Stimulated activated naive CD8-positive, alpha-beta T cell treated with anti-CD3 and anti-CD28 coated beads, Interleukin-15, Interleukin-2, amounts not matched to agents 100 ng/mL and 50 ng/mL, for 24 hours (primary cell): ENCODE measurements at regions not wholly inside any gene's neighbourhood (a gene's known extent, or its start where the extent isn't known, plus 50 kb on each side); places are given as distances from the start of the nearest gene placed in this dataset.

Source experiments
- H3K27ac Mint-ChIP-seq: one replicate; pipeline ENCODE4 v1.8.0; 2021; ENCODE audit warnings: mild to moderate bottlenecking, mixed read lengths
- H3K27me3 Mint-ChIP-seq: one replicate; pipeline ENCODE4 v1.8.0; 2021; ENCODE audit warnings: mixed read lengths
- H3K36me3 Mint-ChIP-seq: one replicate; pipeline ENCODE4 v1.8.0; 2021; ENCODE audit warnings: low read depth, mixed read lengths
- H3K4me1 Mint-ChIP-seq: one replicate; pipeline ENCODE4 v1.8.0; 2021; ENCODE audit warnings: low read depth, mixed read lengths
- H3K4me3 Mint-ChIP-seq: one replicate; pipeline ENCODE4 v1.8.0; 2021; ENCODE audit warnings: mild to moderate bottlenecking, mixed read lengths
- H3K9me3 Mint-ChIP-seq: one replicate; pipeline ENCODE4 v1.8.0; 2021; ENCODE audit warnings: mixed read lengths

- no peak overlapping the region for H3K4me3 Mint-ChIP-seq
- no peaks in the 10 kb centered on the region for H3K36me3 Mint-ChIP-seq
- no peaks in the 10 kb centered on the region for H3K27me3 Mint-ChIP-seq
- H3K4me1 Mint-ChIP-seq = no peaks in the 10 kb centered on the region
- no peak overlapping the region for H3K27ac Mint-ChIP-seq
- peaks cover 6% of the 10 kb centered on the region for H3K9me3 Mint-ChIP-seq
Observed at GRCh38 chr14:42429401-42429800, 822.7 kb downstream of the LRFN5 start.

DNA sequence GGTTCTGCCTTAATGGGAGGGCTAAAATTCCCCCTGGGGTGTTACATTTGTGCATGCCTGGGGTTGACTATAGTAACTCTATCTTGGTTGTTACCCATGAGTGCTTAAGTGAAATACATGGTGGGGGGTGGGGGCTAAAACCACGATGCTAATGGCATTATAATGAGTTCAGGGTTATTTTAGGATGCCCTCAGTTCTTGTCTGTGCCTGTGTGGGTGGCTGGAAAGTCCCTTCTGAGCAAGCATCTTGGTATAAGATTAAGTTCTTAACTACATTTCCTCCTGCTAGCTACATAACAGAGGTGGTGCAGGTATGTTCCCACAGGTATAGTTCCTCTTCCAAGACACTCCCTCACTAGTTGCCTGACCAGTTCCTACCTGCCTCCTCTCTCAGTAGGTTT, 822.3 kb downstream of the LRFN5 start:
- H3K4me1 Mint-ChIP-seq = no peaks in the 10 kb centered on the region
- no peak overlapping the region for H3K4me3 Mint-ChIP-seq
- H3K27me3 Mint-ChIP-seq = no peaks in the 10 kb centered on the region
- H3K27ac Mint-ChIP-seq = no peak overlapping the region
- peaks cover 6% of the 10 kb centered on the region for H3K9me3 Mint-ChIP-seq
- no peaks in the 10 kb centered on the region for H3K36me3 Mint-ChIP-seq

- H3K27me3 Mint-ChIP-seq = no peaks in the 10 kb centered on the region
- H3K36me3 Mint-ChIP-seq = no peaks in the 10 kb centered on the region
- no peaks in the 10 kb centered on the region for H3K9me3 Mint-ChIP-seq
- no peak overlapping the region for H3K27ac Mint-ChIP-seq
- H3K4me1 Mint-ChIP-seq = no peaks in the 10 kb centered on the region
- no peak overlapping the region for H3K4me3 Mint-ChIP-seq
Observed at GRCh38 chr14:42424501-42424900, 817.8 kb downstream of the LRFN5 start.

- Mint-ChIP-seq H3K4me3 (no peak overlapping the region), H3K27me3 (no peaks in the 10 kb centered on the region), H3K4me1 (no peaks in the 10 kb centered on the region), H3K36me3 (no peaks in the 10 kb centered on the region), H3K9me3 (no peaks in the 10 kb centered on the region), H3K27ac (no peak overlapping the region)
Observed at GRCh38 chr14:42421377-42422078, 814.9 kb downstream of the LRFN5 start.

DNA sequence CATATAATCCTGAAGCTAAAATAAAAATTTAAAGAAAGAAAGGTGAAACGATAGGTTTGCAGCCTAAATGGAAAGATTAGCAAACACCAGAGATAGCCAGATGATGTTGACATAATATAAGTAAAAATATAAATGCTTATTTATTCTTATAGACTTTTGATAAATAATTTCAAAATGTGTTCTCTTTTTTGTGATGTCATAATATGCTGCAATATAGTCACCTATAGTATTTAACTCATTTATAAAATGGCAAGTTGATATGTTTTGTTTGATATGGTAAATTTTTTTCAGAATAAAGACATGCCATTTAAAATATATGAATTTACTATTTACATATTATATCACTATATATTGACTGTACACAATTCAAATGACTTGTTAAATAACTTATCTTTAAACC, 813.4 kb downstream of the LRFN5 start:
- H3K27ac Mint-ChIP-seq = no peak overlapping the region
- H3K4me1 Mint-ChIP-seq = no peaks in the 10 kb centered on the region
- H3K27me3 Mint-ChIP-seq = no peaks in the 10 kb centered on the region
- no peaks in the 10 kb centered on the region for H3K36me3 Mint-ChIP-seq
- no peaks in the 10 kb centered on the region for H3K9me3 Mint-ChIP-seq
- no peak overlapping the region for H3K4me3 Mint-ChIP-seq

DNA sequence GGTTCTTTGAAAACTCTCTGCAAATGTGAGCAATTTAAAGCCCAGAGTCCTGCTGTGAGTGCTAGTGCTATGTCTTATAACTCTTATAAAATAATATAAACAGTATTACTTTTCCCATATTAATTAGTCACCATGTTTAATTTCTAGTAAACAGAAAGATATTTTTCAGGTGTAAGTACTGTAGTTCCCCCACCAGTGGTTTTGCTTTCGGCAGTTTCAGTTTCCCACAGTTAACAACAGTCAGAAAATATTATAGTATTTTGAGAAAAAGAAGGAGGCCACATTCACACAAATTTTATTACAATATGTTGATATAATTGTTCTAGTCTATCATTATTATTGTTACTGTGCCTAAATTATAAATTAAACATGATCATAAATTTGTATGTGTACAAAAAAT, 800.5 kb downstream of the LRFN5 start:
- no peaks in the 10 kb centered on the region for H3K4me1 Mint-ChIP-seq
- peaks cover 6% of the 10 kb centered on the region for H3K9me3 Mint-ChIP-seq
- no peaks in the 10 kb centered on the region for H3K36me3 Mint-ChIP-seq
- no peak overlapping the region for H3K4me3 Mint-ChIP-seq
- no peak overlapping the region for H3K27ac Mint-ChIP-seq
- H3K27me3 Mint-ChIP-seq = no peaks in the 10 kb centered on the region

DNA sequence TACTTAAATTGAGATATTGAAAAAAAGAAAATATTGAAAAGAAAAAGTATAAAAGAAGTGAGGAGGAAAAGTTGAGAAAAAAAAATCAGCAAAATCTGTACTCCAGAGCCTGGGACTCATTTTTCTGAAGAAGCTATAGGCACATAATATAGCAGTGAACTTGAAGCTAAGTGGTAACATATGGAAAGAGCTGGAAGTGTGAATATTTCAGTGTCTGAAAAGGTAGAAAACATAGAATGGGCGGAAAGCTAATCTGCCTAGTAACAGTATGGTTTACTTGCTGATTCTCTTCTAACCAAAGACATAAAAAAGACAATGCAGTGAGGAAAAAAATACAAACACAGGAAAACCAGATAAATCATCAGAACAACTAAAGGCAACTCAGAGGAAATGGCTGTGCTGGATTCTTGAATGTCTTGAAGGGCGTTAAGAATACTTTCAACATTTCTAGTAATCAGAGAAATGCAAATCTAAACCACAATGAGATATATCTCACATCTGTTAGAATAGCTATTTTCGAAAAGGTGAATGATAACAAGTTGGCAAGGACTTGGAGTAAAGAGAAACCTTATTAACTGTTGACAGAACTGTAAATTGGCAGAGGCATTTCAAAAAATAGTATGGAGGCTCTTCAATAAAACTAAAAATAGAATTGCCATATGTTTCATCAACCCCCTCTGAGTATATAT, 784.6 kb downstream of the LRFN5 start:
- Mint-ChIP-seq H3K27ac (no peak overlapping the region), H3K27me3 (no peaks in the 10 kb centered on the region), H3K4me1 (no peaks in the 10 kb centered on the region), H3K4me3 (no peak overlapping the region), H3K9me3 (no peaks in the 10 kb centered on the region), H3K36me3 (no peaks in the 10 kb centered on the region)

DNA sequence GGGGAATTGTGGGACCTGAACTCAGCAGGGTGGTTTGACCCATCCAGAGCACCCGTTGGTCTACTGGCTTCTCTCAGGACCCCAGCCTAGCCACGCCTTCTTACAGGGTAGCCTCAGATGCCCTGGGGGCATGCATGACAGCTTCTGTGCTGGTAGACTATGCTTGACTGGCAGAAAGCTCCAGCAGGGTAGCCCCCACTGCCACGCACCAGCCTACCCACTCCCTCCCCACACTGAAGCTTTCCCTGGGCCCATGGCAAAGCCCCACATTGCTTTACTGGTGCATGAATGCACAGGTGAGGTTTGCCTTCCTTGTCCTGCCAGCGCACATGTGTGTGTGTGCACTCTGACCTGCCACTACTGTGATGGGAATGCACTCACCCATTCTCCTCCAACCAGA, 772.2 kb downstream of the LRFN5 start:
- H3K36me3 Mint-ChIP-seq = no peaks in the 10 kb centered on the region
- no peaks in the 10 kb centered on the region for H3K27me3 Mint-ChIP-seq
- no peaks in the 10 kb centered on the region for H3K4me1 Mint-ChIP-seq
- H3K4me3 Mint-ChIP-seq = no peak overlapping the region
- H3K9me3 Mint-ChIP-seq = peaks cover 15% of the 10 kb centered on the region
- no peak overlapping the region for H3K27ac Mint-ChIP-seq

DNA sequence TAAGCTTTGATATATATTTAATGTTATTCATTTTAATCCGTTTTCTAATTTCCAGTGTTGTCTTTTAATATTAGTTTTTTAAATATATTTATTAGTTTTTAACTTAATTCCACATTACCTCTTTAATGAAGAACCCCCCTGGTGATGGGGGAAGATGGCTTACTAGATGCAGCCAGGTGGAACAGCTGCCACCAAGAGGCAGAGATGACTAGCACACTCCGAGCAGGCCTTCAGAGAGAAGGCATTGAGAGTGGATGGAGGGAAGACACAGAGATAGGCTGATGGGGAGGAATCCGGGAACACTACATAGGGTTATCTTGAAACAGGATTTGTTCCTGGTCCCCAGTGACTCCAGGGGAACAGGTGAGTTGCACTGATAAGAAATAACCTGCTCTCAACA, 771.6 kb downstream of the LRFN5 start:
- H3K9me3 Mint-ChIP-seq = peaks cover 20% of the 10 kb centered on the region
- H3K27me3 Mint-ChIP-seq = no peaks in the 10 kb centered on the region
- no peak overlapping the region for H3K4me3 Mint-ChIP-seq
- H3K4me1 Mint-ChIP-seq = no peaks in the 10 kb centered on the region
- no peaks in the 10 kb centered on the region for H3K36me3 Mint-ChIP-seq
- no peak overlapping the region for H3K27ac Mint-ChIP-seq

DNA sequence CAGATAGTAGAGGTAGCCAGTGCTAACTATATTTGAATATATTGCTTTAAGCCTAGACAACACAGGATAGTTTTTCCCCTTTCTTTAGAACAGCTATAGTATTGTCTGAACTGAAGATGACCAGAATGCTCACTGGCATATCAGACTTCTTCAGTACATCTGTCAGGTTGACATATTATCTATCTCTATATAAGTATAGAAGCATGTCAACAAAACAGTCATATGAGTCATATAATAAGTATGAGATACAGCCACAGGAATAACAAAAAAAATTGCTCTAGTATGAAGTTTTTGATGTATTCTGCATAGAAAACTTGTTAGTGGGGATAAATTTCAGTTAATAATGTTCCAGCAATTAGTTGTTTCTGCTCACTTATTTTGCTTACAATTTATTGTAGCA, 767.7 kb downstream of the LRFN5 start:
- Mint-ChIP-seq H3K4me1 (no peaks in the 10 kb centered on the region), H3K27ac (no peak overlapping the region), H3K36me3 (no peaks in the 10 kb centered on the region), H3K4me3 (no peak overlapping the region), H3K9me3 (peaks cover 17% of the 10 kb centered on the region), H3K27me3 (no peaks in the 10 kb centered on the region)

- no peak overlapping the region for H3K4me3 Mint-ChIP-seq
- H3K4me1 Mint-ChIP-seq = no peaks in the 10 kb centered on the region
- H3K27me3 Mint-ChIP-seq = no peaks in the 10 kb centered on the region
- H3K36me3 Mint-ChIP-seq = no peaks in the 10 kb centered on the region
- H3K9me3 Mint-ChIP-seq = peaks cover 12% of the 10 kb centered on the region
- no peak overlapping the region for H3K27ac Mint-ChIP-seq
Observed at GRCh38 chr14:42370056-42370455, 763.4 kb downstream of the LRFN5 start.

- Mint-ChIP-seq H3K4me3 (no peak overlapping the region), H3K9me3 (peaks cover 8% of the 10 kb centered on the region), H3K36me3 (no peaks in the 10 kb centered on the region), H3K4me1 (no peaks in the 10 kb centered on the region), H3K27me3 (no peaks in the 10 kb centered on the region), H3K27ac (no peak overlapping the region)
Observed at GRCh38 chr14:42368234-42368633, 761.6 kb downstream of the LRFN5 start.

GRCh38 chr14:42353315-42353714, 746.6 kb downstream of the LRFN5 start:
- H3K4me1 Mint-ChIP-seq = peaks cover 6% of the 10 kb centered on the region
- no peaks in the 10 kb centered on the region for H3K27me3 Mint-ChIP-seq
- no peak overlapping the region for H3K4me3 Mint-ChIP-seq
- H3K27ac Mint-ChIP-seq = no peak overlapping the region
- no peaks in the 10 kb centered on the region for H3K36me3 Mint-ChIP-seq
- H3K9me3 Mint-ChIP-seq = no peaks in the 10 kb centered on the region

DNA sequence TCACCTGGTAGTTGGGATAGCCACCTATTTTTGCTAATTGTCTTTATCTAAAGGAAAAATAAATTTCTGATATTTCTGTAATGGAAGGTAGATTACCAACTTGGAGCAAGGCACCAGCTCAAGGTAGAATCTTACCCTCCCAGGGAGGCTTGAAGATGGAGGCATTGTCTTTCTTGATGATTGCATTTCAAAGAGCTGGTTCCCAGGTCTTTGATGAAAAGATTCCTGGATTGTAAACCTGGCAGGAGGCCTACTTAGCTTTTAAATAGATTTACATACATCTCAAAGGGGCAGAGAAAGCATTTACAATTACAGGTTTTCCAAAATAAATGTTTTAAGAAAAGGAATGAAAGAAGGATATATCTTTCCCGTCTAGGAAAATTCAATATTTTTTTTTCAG, 729.2 kb downstream of the LRFN5 start:
- no peaks in the 10 kb centered on the region for H3K27me3 Mint-ChIP-seq
- no peaks in the 10 kb centered on the region for H3K36me3 Mint-ChIP-seq
- no peak overlapping the region for H3K27ac Mint-ChIP-seq
- H3K9me3 Mint-ChIP-seq = peaks cover 2% of the 10 kb centered on the region
- no peak overlapping the region for H3K4me3 Mint-ChIP-seq
- no peaks in the 10 kb centered on the region for H3K4me1 Mint-ChIP-seq

DNA sequence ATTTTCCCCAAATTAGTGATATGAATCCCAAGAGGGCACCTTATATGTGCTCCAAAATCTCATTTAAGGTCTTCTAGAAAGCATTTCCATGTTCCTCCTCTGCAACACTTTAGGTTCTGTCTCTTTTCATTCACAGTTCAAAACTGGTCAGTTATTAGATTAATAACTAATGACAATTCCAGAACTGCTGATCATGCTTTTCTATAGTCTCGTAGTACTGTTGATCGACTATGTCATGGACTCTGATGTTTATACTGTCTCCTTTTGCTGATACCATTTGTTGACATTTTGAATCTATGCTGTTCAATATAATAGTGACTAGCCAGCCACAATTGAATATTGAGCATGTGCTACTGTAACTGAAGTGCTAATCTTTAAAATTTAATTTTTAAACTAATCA, 728.3 kb downstream of the LRFN5 start:
- Mint-ChIP-seq H3K4me1 (no peaks in the 10 kb centered on the region), H3K27ac (no peak overlapping the region), H3K27me3 (no peaks in the 10 kb centered on the region), H3K9me3 (no peaks in the 10 kb centered on the region), H3K4me3 (no peak overlapping the region), H3K36me3 (no peaks in the 10 kb centered on the region)

- no peaks in the 10 kb centered on the region for H3K9me3 Mint-ChIP-seq
- no peaks in the 10 kb centered on the region for H3K4me1 Mint-ChIP-seq
- H3K27ac Mint-ChIP-seq = no peak overlapping the region
- H3K27me3 Mint-ChIP-seq = no peaks in the 10 kb centered on the region
- no peaks in the 10 kb centered on the region for H3K36me3 Mint-ChIP-seq
- no peak overlapping the region for H3K4me3 Mint-ChIP-seq
Observed at GRCh38 chr14:42323426-42323825, 716.8 kb downstream of the LRFN5 start.
